Osteocyte (in vitro differentiated cells): ENCODE measurements at regions not wholly inside any gene's neighbourhood (a gene's known extent, or its start where the extent isn't known, plus 50 kb on each side); places are given as distances from the start of the nearest gene placed in this dataset.

Experiments used
- DNase-seq: peaks from one replicate; pipeline ENCODE4 v3.0.0; 2021; ENCODE audit warnings: mixed read lengths; ENCODE audit not compliant: unreplicated experiment; ENCODE audit errors: extremely low spot score
- H3K27ac Mint-ChIP-seq: one replicate; pipeline ENCODE4 v1.8.0; 2021; ENCODE audit warnings: mild to moderate bottlenecking, mixed read lengths; ENCODE audit not compliant: unreplicated experiment
- H3K27me3 Mint-ChIP-seq: one replicate; pipeline ENCODE4 v1.8.0; 2021; ENCODE audit warnings: mixed read lengths; ENCODE audit not compliant: unreplicated experiment
- H3K36me3 Mint-ChIP-seq: one replicate; pipeline ENCODE4 v1.8.0; 2021; ENCODE audit warnings: mixed read lengths; ENCODE audit not compliant: unreplicated experiment
- H3K4me1 Mint-ChIP-seq: one replicate; pipeline ENCODE4 v1.8.0; 2021; ENCODE audit warnings: mixed read lengths; ENCODE audit not compliant: unreplicated experiment
- H3K4me3 Mint-ChIP-seq: one replicate; pipeline ENCODE4 v1.8.0; 2021; ENCODE audit warnings: mild to moderate bottlenecking, moderate library complexity, mixed read lengths; ENCODE audit not compliant: unreplicated experiment
- H3K9me3 Mint-ChIP-seq: one replicate; pipeline ENCODE4 v1.8.0; 2021; ENCODE audit warnings: mixed read lengths; ENCODE audit not compliant: unreplicated experiment
- TF ChIP-seq, protein P1 (sequence below): fragments of 200-600 bp; sonication (generic); IDR thresholded peaks from 2 replicates; pipeline ENCODE4 v1.5.0; 2021; ENCODE audit warnings: antibody characterized with exemption, mild to moderate bottlenecking, moderate library complexity

DNA sequence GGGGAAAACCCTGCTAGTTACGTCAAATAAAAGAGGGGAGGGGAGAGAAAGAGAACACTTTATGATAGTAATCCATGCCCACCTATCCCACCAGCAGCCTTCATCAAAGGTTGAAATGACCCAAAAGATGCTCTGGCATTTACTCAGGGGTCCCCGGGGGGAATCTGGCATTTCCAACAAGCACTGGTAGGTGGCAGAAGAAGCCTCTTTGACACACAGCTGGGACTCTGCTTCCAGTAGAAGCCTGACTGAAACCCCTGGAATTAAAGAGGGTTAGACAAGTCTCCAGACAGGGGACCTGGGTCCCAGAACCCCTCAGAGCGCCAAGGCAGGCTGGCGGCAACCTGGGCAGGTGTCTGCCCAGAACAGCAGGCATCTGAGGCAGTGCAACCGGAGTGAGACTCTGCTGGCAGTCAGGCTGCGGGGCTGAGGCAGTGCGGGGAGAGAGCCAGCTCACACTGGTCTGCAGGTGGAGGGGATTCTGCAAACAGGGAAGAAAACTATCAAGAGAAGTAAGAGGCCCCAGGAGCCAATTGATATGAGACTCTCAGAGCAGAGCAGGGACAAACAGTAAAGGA, 85.0 kb upstream of the CAPRIN2 start:
- no peak overlapping the region for H3K27ac Mint-ChIP-seq
- no peak for DNase-seq
- no peaks in the 10 kb centered on the region for H3K4me1 Mint-ChIP-seq
- peaks cover 75% of the 10 kb centered on the region for H3K27me3 Mint-ChIP-seq
- TF ChIP-seq, protein P1, sequence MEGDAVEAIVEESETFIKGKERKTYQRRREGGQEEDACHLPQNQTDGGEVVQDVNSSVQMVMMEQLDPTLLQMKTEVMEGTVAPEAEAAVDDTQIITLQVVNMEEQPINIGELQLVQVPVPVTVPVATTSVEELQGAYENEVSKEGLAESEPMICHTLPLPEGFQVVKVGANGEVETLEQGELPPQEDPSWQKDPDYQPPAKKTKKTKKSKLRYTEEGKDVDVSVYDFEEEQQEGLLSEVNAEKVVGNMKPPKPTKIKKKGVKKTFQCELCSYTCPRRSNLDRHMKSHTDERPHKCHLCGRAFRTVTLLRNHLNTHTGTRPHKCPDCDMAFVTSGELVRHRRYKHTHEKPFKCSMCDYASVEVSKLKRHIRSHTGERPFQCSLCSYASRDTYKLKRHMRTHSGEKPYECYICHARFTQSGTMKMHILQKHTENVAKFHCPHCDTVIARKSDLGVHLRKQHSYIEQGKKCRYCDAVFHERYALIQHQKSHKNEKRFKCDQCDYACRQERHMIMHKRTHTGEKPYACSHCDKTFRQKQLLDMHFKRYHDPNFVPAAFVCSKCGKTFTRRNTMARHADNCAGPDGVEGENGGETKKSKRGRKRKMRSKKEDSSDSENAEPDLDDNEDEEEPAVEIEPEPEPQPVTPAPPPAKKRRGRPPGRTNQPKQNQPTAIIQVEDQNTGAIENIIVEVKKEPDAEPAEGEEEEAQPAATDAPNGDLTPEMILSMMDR = no peak
- no peaks in the 10 kb centered on the region for H3K36me3 Mint-ChIP-seq
- H3K4me3 Mint-ChIP-seq = no peak overlapping the region
- H3K9me3 Mint-ChIP-seq = no peaks in the 10 kb centered on the region

DNA sequence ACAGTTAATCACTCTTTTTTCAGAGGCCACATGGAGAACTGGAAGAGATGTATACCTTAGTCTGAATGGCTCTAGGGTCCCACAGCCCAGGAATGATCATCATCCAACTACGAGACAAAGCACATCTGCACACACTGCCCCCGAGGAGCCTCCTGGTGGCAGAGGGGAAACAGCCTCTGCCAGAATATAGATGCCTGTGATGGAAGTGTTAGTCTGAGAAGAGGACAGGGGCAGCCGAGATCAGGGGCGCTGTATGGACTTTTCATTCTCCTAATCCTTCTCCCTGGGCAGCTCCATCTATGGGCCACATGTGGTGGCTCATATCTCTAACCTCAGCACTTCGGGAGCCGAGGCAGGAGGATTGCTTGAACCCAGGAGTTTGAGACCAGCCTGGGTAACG, 82.8 kb upstream of the CAPRIN2 start:
- peaks cover 81% of the 10 kb centered on the region for H3K27me3 Mint-ChIP-seq
- H3K36me3 Mint-ChIP-seq = no peaks in the 10 kb centered on the region
- no peak overlapping the region for H3K4me3 Mint-ChIP-seq
- TF ChIP-seq, protein P1 = no peak
- H3K27ac Mint-ChIP-seq = no peak overlapping the region
- no peak for DNase-seq
- H3K4me1 Mint-ChIP-seq = no peaks in the 10 kb centered on the region
- H3K9me3 Mint-ChIP-seq = no peaks in the 10 kb centered on the region

DNA sequence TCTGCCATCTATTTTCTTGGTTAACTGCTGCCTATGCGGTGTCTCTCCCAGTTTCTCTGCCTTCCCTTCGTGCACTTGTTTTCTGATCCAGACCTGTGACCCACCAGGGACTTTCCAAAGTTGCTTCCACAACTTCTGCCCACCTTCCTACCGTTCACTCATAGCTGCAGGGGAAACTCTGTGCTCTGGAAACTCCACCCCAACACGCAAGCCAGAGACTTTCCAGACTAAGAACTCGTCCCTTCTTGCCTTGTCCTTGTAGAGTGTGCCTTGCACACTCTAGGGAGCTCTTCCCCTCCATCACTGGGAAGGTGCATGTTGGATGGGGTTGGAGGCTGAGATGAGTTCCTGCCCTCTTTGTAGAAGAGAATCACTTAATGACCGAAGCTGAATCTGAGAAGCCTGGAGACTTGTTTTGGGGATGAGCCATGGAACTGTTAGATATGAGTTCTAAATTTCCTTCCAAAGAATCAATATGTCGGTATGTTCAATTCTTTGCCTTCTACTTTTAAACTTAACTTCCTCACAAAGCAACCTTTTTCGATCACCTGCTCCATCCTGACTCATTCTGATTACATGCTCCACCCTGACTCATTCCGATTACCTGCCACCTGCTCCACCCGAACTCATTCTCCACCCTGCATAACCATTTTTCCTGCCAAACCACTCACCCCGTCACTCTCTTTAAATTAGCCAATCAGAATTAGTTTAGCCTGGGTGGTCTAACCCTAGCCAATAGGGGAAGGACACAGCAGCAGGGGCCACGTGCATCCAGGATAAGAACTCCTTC, 82.1 kb upstream of the CAPRIN2 start:
- H3K27me3 Mint-ChIP-seq = peaks cover 79% of the 10 kb centered on the region
- no peaks in the 10 kb centered on the region for H3K4me1 Mint-ChIP-seq
- no peak for DNase-seq
- TF ChIP-seq, protein P1 = no peak
- H3K36me3 Mint-ChIP-seq = no peaks in the 10 kb centered on the region
- no peak overlapping the region for H3K27ac Mint-ChIP-seq
- H3K9me3 Mint-ChIP-seq = no peaks in the 10 kb centered on the region
- no peak overlapping the region for H3K4me3 Mint-ChIP-seq

DNA sequence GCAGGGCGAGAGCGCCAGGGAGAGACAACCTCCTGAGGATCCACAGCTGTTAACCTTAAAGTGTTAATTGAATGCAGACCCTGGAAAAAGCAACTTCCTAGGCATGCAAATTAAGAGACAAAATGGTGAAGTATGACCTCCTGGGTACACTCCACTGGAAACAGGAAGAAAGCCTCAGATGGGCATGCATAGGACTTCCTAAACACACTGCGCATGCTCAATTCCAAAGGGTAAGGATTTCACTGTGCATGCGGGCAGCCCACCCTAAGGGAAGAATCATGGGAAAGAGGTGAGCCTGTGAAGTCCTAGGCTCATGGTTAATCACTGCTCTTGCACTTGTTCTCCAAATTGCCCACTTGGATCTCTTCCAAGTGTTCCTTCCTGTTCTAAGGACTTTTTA, 80.5 kb upstream of the CAPRIN2 start:
- TF ChIP-seq, protein P1 = no peak
- Mint-ChIP-seq H3K4me1 (no peaks in the 10 kb centered on the region), H3K4me3 (no peak overlapping the region), H3K9me3 (no peaks in the 10 kb centered on the region), H3K27me3 (peaks cover 72% of the 10 kb centered on the region), H3K27ac (no peak overlapping the region), H3K36me3 (no peaks in the 10 kb centered on the region)
- no peak for DNase-seq

DNA sequence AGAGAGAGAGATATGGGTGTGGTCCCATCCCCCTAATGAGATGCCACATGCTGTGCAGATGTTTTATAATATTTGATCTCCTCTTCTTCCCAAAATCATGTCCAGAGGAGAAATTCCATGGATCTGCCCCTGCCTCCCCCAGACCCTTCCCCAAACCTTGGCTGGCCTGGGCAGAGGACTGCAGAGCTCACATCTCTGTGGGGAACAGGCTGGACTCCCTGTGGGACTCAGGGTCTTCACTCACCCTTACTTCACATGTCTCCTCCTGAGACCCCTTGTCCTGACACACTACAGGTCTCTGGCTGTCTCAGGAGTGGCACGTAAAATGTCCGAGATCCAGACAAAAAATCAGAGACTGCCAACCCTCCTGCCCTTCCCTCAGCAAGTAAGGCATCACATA, 76.0 kb upstream of the CAPRIN2 start:
- peak; percentile 63 for DNase-seq
- no peaks in the 10 kb centered on the region for H3K36me3 Mint-ChIP-seq
- TF ChIP-seq, protein P1 = no peak
- no peak overlapping the region for H3K4me3 Mint-ChIP-seq
- peaks cover 56% of the 10 kb centered on the region for H3K27me3 Mint-ChIP-seq
- H3K9me3 Mint-ChIP-seq = no peaks in the 10 kb centered on the region
- no peak overlapping the region for H3K27ac Mint-ChIP-seq
- no peaks in the 10 kb centered on the region for H3K4me1 Mint-ChIP-seq
